Esophagus (tissue), 2 donors: ENCODE measurements at regions not wholly inside any gene's neighbourhood (a gene's known extent, or its start where the extent isn't known, plus 50 kb on each side); places are given as distances from the start of the nearest gene placed in this dataset.

Source experiments
- H3K27ac ChIP-seq, 2 donors: one replicate each; pipeline ENCODE4 v1.5.1; 2013; ENCODE audit warnings: low read depth in 2 of 2, mild to moderate bottlenecking in 2 of 2, inconsistent platforms in 1 of 2, low read length in 1 of 2, moderate library complexity in 1 of 2
- H3K27me3 ChIP-seq, 2 donors: one replicate each; pipeline ENCODE4 v1.6.1; 2013; ENCODE audit warnings: low read length in 2 of 2, control low read depth in 1 of 2, mild to moderate bottlenecking in 1 of 2; ENCODE audit not compliant: insufficient read depth in 2 of 2, control insufficient read depth in 1 of 2
- H3K36me3 ChIP-seq, 2 donors: one replicate each; pipeline ENCODE4 v1.6.1; 2013; ENCODE audit warnings: low read length in 1 of 2; ENCODE audit not compliant: control insufficient read depth in 2 of 2, insufficient read depth in 2 of 2
- H3K4me1 ChIP-seq, 2 donors: one replicate each; pipeline ENCODE4 v1.6.1; 2013; ENCODE audit warnings: low read length in 1 of 2; ENCODE audit not compliant: control insufficient read depth in 2 of 2, insufficient read depth in 2 of 2
- H3K4me3 ChIP-seq, 2 donors: one replicate each; pipeline ENCODE4 v1.5.1; 2013; ENCODE audit warnings: low read length in 2 of 2, mild to moderate bottlenecking in 2 of 2, low read depth in 1 of 2, moderate library complexity in 1 of 2
- H3K9me3 ChIP-seq, 2 donors: one replicate each; pipeline ENCODE4 v1.6.1; 2013; ENCODE audit warnings: mild to moderate bottlenecking in 2 of 2, low read depth in 1 of 2, low read length in 1 of 2, moderate library complexity in 1 of 2; ENCODE audit not compliant: control insufficient read depth in 2 of 2, insufficient read depth in 1 of 2
- WGBS, 2 donors: extraction: QIAGEN DNeasy Blood & Tissue Kit; methylation state at CpG; one replicate each; pipeline ENCODE4 v1.1.7; 2013; 5-methylcytosine and 5-hydroxymethylcytosine counted together
- donor health status: healthy with polysubstance abuse.
- donor health status: Bipolar disorder and iron deficiency.

GRCh38 chr5:33283243-33283642, 157.5 kb upstream of the TARS1 start:
- Histone ChIP-seq H3K27me3 (no peaks in the 10 kb centered on the region), H3K4me3 (no peak overlapping the region)

GRCh38 chr5:33284681-33285080, 156.1 kb upstream of the TARS1 start:
- H3K9me3 ChIP-seq, result no peaks in the 10 kb centered on the region
- H3K27me3 ChIP-seq, result no peaks in the 10 kb centered on the region
- H3K4me1 ChIP-seq, result no peaks in the 10 kb centered on the region
- WGBS, 2 donors, result 80 to 82% methylated on average over 3 of the region's 3 CpGs
- no peak overlapping the region for H3K27ac ChIP-seq
- H3K36me3 ChIP-seq, result no peaks in the 10 kb centered on the region
- no peak overlapping the region for H3K4me3 ChIP-seq

More at GRCh38 chr5:33283243-33283642, 157.5 kb upstream of the TARS1 start:
- Histone ChIP-seq H3K4me1 (no peaks in the 10 kb centered on the region), H3K36me3 (no peaks in the 10 kb centered on the region), H3K27ac (no peak overlapping the region), H3K9me3 (no peaks in the 10 kb centered on the region)

DNA sequence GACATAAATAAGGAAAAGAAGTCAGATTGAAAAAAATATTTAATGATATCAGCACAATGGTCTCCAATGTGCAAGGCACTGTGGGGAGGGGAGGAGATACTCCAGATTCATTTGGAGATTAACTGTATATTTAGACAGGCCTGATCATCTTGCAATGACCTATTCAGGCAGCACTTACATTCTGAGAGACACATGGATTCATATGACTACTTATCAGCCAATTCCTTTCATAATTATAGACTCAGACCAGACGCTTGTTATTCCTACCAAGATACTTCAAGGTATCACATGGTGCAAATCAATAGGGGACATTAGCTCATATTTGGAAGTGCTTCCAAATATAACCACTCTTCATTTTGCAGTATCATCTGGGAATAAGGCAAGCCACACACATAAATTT, 153.5 kb upstream of the TARS1 start:
- 66 to 80% methylated on average over 1 of the region's 1 CpG for WGBS, 2 donors
- Histone ChIP-seq H3K27me3 (no peaks in the 10 kb centered on the region), H3K4me1 (no peaks in the 10 kb centered on the region), H3K36me3 (no peaks in the 10 kb centered on the region), H3K27ac (no peak overlapping the region), H3K9me3 (no peaks in the 10 kb centered on the region), H3K4me3 (no peak overlapping the region)

DNA sequence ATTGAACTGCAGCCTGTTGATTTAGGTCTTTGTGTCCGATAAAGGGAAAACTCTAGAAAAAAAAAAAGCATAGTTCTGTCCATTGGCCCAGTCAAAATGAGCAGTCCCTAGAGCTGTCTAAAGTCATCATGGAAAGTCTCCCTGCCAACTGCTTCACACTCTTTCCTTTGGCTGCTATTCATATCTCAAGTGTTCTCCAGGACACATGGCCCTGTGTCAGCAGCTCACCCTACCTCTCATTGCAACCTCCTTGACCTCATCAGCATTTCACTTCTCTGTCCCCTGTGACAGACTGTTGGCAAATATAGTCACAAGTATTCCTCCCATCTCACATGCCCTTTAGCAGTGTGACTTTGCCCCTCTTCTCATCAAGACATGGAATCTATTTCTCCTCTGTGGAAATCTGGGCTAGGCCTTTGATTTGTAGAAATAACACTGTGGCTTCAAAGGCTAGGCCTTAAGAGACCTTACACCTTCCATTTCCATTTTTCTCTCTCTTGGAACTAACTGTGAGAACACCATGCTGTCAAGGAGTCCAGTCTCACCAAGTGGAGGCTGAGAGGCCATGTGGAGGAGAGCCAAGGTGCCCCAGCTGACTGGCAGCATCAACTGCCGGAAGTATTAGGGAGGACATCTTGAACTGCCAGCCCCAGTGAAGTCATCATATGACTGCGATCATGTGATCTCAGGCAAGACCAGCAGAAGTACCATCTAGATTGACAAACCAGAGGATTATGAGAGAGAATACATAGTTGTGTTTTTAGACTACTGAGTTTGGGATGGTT, 149.4 kb upstream of the TARS1 start:
- WGBS, 2 donors, result 71 to 80% methylated on average over 3 of the region's 3 CpGs
- Histone ChIP-seq H3K4me1 (no peaks in the 10 kb centered on the region), H3K27me3 (no peaks in the 10 kb centered on the region), H3K9me3 (no peaks in the 10 kb centered on the region), H3K4me3 (no peak overlapping the region), H3K27ac (no peak overlapping the region), H3K36me3 (no peaks in the 10 kb centered on the region)

DNA sequence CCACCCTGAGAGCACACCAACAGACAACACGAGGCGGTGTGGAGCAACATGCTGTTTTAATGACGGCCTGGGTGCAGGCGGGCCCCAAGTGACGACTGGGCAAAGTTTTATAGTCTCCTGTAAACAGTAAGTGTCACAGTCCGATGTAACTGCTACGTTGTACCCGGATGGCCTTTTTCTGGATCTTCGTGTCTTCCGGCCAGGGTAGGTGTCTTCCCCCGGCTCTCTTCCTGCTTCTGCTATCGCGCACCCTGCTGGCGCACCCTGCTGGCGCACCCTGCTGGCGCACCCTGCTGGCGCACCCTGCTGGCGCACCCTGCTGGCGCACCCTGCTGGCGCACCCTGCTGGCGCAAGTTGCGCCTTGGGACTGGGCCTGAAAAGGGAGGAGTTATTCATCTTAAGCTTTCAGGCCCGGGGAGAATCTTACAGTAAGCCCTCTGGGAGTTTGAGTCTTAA, 143.0 kb upstream of the TARS1 start:
- no peaks in the 10 kb centered on the region for H3K4me1 ChIP-seq
- no peaks in the 10 kb centered on the region for H3K36me3 ChIP-seq
- no peak overlapping the region for H3K27ac ChIP-seq
- no peak overlapping the region for H3K4me3 ChIP-seq
- H3K27me3 ChIP-seq, result no peaks in the 10 kb centered on the region
- WGBS, 2 donors, result 94 to 95% methylated on average over 21 to 23 of the region's 23 CpGs
- no peaks in the 10 kb centered on the region for H3K9me3 ChIP-seq

DNA sequence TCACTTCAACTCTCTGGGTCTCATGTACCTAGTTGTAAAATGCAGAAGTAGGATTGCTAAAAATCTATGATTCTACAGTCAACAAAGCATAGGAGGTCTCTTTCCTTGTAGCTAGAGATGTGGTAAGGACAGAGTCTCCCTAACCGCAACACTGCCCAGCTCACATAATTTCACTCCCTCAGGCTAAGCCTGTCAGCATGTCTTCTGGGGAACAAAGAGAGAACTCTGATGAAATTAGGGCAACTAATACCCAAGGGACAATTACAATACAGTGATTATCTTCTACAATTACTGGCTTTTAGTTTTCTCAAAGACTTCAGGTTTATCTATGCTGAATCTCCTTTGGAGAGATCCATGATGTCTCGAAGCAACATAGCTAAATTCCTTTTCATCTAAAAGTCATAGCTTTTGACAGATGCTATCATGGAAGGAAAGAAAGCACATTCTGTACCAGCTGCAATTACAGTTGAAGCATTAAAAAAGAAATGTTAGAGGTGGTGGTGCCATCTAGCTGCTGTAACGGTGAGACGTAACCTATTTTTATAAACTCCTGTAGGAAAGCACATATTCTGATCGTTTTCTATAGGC, 141.1 kb upstream of the TARS1 start:
- H3K27ac ChIP-seq, result no peak overlapping the region
- H3K4me3 ChIP-seq, result no peak overlapping the region
- no peaks in the 10 kb centered on the region for H3K27me3 ChIP-seq
- no peaks in the 10 kb centered on the region for H3K36me3 ChIP-seq
- WGBS, 2 donors, result 12 to 20% methylated on average over 5 of the region's 5 CpGs
- no peaks in the 10 kb centered on the region for H3K4me1 ChIP-seq
- no peaks in the 10 kb centered on the region for H3K9me3 ChIP-seq

DNA sequence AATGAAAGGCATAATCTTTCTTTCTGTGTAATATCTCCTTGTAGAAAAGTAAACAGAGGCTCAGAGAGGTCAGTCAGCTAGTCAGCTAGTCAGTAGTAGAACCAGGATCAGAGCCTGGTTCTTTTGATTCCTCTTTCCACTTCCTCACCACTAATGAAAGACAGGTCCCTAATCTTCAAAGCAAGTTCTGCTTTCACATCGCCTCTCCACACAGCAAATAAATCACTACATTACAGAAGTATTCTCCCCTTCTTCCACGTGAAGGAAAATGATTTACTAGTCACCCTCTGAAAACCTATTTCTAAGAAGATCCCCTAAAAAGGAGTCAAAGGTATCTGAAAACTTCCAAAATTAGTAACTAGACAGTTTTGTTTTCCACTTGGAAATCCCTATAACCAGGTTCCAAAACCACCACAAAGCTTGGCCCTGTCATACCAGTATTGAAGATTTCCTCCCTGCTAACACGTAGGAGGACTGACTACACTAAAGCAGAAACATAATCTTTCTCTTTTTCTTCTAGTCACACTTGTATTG, 140.5 kb upstream of the TARS1 start:
- 9% methylated on average over 3 of the region's 3 CpGs for whole genome bisulfite sequencing, 2 donors
- Histone ChIP-seq H3K27me3 (no peaks in the 10 kb centered on the region), H3K4me3 (no peak overlapping the region), H3K4me1 (no peaks in the 10 kb centered on the region), H3K27ac (no peak overlapping the region), H3K36me3 (no peaks in the 10 kb centered on the region), H3K9me3 (no peaks in the 10 kb centered on the region)

DNA sequence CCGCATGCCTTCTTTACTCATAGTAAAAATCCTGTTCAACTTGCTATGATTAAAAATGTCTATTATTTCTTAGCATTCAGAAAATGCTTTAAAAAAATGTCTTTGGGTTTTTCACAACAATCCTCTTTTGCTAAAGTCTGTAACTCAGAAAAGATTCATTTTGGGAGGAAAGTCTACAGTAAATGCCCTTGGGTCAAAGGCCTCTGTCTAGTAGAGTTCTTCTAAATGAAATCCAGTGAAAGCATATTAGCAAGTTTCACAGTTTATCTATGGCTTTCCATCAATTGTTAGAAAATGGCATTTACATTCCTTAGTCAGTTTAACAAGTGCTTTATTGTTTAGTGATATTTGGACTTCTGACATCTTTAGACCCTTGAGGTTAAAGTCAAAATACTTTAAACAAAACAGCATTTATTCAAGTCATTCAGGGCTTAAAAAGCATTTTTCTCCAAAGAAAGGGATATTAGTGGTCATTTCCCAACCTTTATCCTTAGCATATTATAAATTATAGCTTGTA, 137.1 kb upstream of the TARS1 start:
- H3K4me1 ChIP-seq, result no peaks in the 10 kb centered on the region
- no peak overlapping the region for H3K4me3 ChIP-seq
- no peaks in the 10 kb centered on the region for H3K9me3 ChIP-seq
- 91 to 95% methylated on average over 1 of the region's 1 CpG for whole genome bisulfite sequencing, 2 donors
- H3K27ac ChIP-seq, result no peak overlapping the region
- no peaks in the 10 kb centered on the region for H3K36me3 ChIP-seq
- no peaks in the 10 kb centered on the region for H3K27me3 ChIP-seq

DNA sequence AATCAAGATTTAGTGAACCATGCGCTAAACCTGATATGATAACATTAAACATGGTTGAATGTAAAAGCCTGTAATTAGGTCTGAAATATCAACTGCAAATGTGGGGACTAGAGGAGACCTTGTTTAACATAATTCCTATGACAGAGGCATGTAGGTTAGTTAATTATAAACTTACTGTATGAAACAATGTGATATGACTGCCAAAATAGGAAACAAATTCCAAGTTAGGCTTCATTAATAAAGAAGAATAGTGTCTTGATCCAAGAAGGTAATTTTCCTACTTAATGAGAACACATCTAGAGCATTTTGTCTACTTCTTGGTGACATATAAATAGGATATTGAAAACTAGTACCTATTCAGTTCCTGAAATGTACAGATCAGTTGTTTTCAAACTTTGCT, 136.2 kb upstream of the TARS1 start:
- Histone ChIP-seq H3K27ac (no peak overlapping the region), H3K9me3 (no peaks in the 10 kb centered on the region), H3K36me3 (no peaks in the 10 kb centered on the region), H3K27me3 (no peaks in the 10 kb centered on the region), H3K4me3 (no peak overlapping the region), H3K4me1 (no peaks in the 10 kb centered on the region)
- WGBS, 2 donors, result 93 to 96% methylated on average over 1 of the region's 1 CpG
